GM12878 (cell line): ENCODE measurements at regions not wholly inside any gene's neighbourhood (a gene's known extent, or its start where the extent isn't known, plus 50 kb on each side); places are given as distances from the start of the nearest gene placed in this dataset.

Experiments
- ATAC-seq: fragments of 200-7000 bp; cut with Tn5 transposase; 3 replicates; pipeline ENCODE4 v1.9.1; 2020; ENCODE audit warnings: mild to moderate bottlenecking, moderate library complexity
- BruUV-seq: library from RNA; stranded (reverse); fragments of 400-500 nt; replicated peaks from 2 replicates; lab custom pipeline; 2021; lab: Mats Ljungman, UMichigan
- CTCF ChIA-PET: fragments of 300-600 bp; sonication (Branson Sonifier 250); formaldehyde crosslinking; extraction: SDS; loops from one replicate; lab custom pipeline; 2021; ENCODE audit warnings: inconsistent platforms; lab: Yijun Ruan, JAX
- POLR2A ChIA-PET: fragments of 350-600 bp; formaldehyde crosslinking; extraction: SDS; loops from one replicate; lab custom pipeline; 2021; ENCODE audit warnings: inconsistent platforms; lab: Charles Lee
- RAD21 ChIA-PET: fragments of 300-600 bp; sonication (Branson Sonifier 250); formaldehyde crosslinking; loops from one replicate; lab custom pipeline; 2023; ENCODE audit warnings: antibody characterized with exemption; ENCODE audit not compliant: unreplicated experiment; lab: Charles Lee
- SMC1A ChIA-PET: fragments of 300-600 bp; sonication (Branson Sonifier 250); formaldehyde crosslinking; loops from one replicate; lab custom pipeline; 2023; ENCODE audit not compliant: unreplicated experiment, uncharacterized antibody; lab: Charles Lee
- DNase-seq: peaks from one replicate; pipeline ENCODE4 v3.0.0-alpha.2; 2011; ENCODE audit warnings: low read depth, low spot score
- FAIRE-seq: peaks from 3 replicates; lab custom pipeline; 2011; peaks lifted over from hg19 to GRCh38; lab: Jason Lieb, UNC
- H2AFZ ChIP-seq: 2 replicates; pipeline ENCODE4 v1.6.0; 2011; ENCODE audit warnings: low read depth, low read length, control low read depth; ENCODE audit not compliant: control insufficient read depth
- H3K27ac ChIP-seq: 2 replicates; pipeline ENCODE4 v1.5.1; 2011; ENCODE audit warnings: control low read depth; ENCODE audit not compliant: control insufficient read depth, insufficient read depth
- H3K27me3 ChIP-seq, 2 experiments: replicated peaks in 1 of 2; 2 replicates each; pipeline versions ENCODE4 v1.6.0 to v1.6.1; 2011; ENCODE audit warnings: low read length in 1 of 2; ENCODE audit not compliant: control insufficient read depth in 2 of 2, insufficient read depth in 2 of 2
- H3K36me3 ChIP-seq, 2 experiments: 2 replicates each; pipeline ENCODE4 v1.5.1; 2011; ENCODE audit warnings: low read length in 1 of 2; ENCODE audit not compliant: control insufficient read depth in 2 of 2, insufficient read depth in 2 of 2
- H3K4me1 ChIP-seq: 2 replicates; pipeline ENCODE4 v1.6.1; 2011; ENCODE audit warnings: mild to moderate bottlenecking, low read length, moderate library complexity, mixed read lengths; ENCODE audit not compliant: control insufficient read depth, insufficient read depth
- H3K4me2 ChIP-seq: 2 replicates; pipeline ENCODE4 v1.6.0; 2011; ENCODE audit warnings: control low read depth; ENCODE audit not compliant: control insufficient read depth, insufficient read depth
- H3K4me3 ChIP-seq: fragments of 200-600 bp; sonication (generic); 2 replicates; pipeline ENCODE4 v1.5.1; 2016
- H3K79me2 ChIP-seq: 2 replicates; pipeline ENCODE4 v1.6.0; 2011; ENCODE audit warnings: low read length; ENCODE audit not compliant: control insufficient read depth, insufficient read depth
- H3K9ac ChIP-seq: 2 replicates; pipeline ENCODE4 v1.8.0; 2011; ENCODE audit warnings: low read length, control low read depth, mixed read lengths; ENCODE audit not compliant: control insufficient read depth, insufficient read depth
- H3K9me3 ChIP-seq: replicated peaks from 3 replicates; pipeline ENCODE4 v1.5.1; 2011; ENCODE audit warnings: mild to moderate bottlenecking, low read length; ENCODE audit not compliant: control insufficient read depth, insufficient read depth
- H4K20me1 ChIP-seq: 2 replicates; pipeline ENCODE4 v1.6.0; 2011; ENCODE audit not compliant: control insufficient read depth, insufficient read depth
- BRCA1 ChIP-seq: IDR thresholded peaks from 2 replicates; pipeline ENCODE4 v1.6.1; 2011; ENCODE audit warnings: low read depth, low read length, improper control_type of control experiment
- CHD4 ChIP-seq: fragments of 200-600 bp; sonication (generic); IDR thresholded peaks from 2 replicates; pipeline ENCODE4 v1.6.1; 2016; ENCODE audit warnings: mild to moderate bottlenecking
- FOXK2 ChIP-seq: fragments of 450-650 bp; IDR thresholded peaks from 2 replicates; pipeline ENCODE4 v1.6.1; 2017; ENCODE audit warnings: mild to moderate bottlenecking, moderate library complexity
- IKZF1 ChIP-seq: fragments of 450-650 bp; conservative IDR thresholded peaks from 2 replicates; pipeline ENCODE4 v1.6.1; 2017; ENCODE audit warnings: antibody characterized with exemption, mild to moderate bottlenecking
- IRF4 ChIP-seq: IDR thresholded peaks from 2 replicates; pipeline ENCODE4 v1.6.1; 2011; ENCODE audit warnings: low read depth, low read length
- NR2C1 ChIP-seq: fragments of 450-650 bp; IDR thresholded peaks from 2 replicates; pipeline ENCODE4 v1.6.1; 2017; ENCODE audit warnings: antibody characterized with exemption, mild to moderate bottlenecking, moderate library complexity
- NRF1 ChIP-seq: conservative IDR thresholded peaks from 2 replicates; pipeline ENCODE4 v1.6.1; 2011; ENCODE audit warnings: mild to moderate bottlenecking, low read depth, low read length, improper control_type of control experiment
- RCOR1 ChIP-seq: conservative IDR thresholded peaks from 2 replicates; pipeline ENCODE4 v1.6.1; 2012; ENCODE audit warnings: low read depth, low read length, improper control_type of control experiment
- SMAD5 ChIP-seq: IDR thresholded peaks from 2 replicates; pipeline ENCODE4 v1.6.1; 2016; ENCODE audit warnings: antibody characterized with exemption, low read depth
- STAT1 ChIP-seq: fragments of 450-650 bp; conservative IDR thresholded peaks from 2 replicates; pipeline ENCODE4 v1.6.1; 2014; ENCODE audit warnings: antibody characterized with exemption, mild to moderate bottlenecking
- WGBS: methylation state at CpG from one replicate; pipeline ENCODE4 v1.1.6; 2016; ENCODE audit warnings: low lambda C conversion rate; ENCODE audit not compliant: insufficient replicate concordance, insufficient coverage; ENCODE audit errors: missing lambda C conversion rate; 5-methylcytosine and 5-hydroxymethylcytosine counted together
- in situ Hi-C: fragments of 300-500 bp; cut with MboI; formaldehyde crosslinking; loops from 9 replicates; pipeline ENCODE4 v1.14.3; 2018; ENCODE audit warnings: mixed read lengths
- intact Hi-C: fragments of 100-400 bp; cut with micrococcal nuclease; formaldehyde crosslinking; loops from one replicate; pipeline ENCODE4 v1.14.2; 2022; ENCODE audit not compliant: unreplicated experiment
- TF ChIP-seq, protein P1 (sequence below): fragments of 450-650 bp; IDR thresholded peaks from 2 replicates; pipeline ENCODE4 v1.6.1; 2017; ENCODE audit warnings: mild to moderate bottlenecking, moderate library complexity
- TF ChIP-seq, protein P2 (sequence below): fragments of 450-650 bp; conservative IDR thresholded peaks from 2 replicates; pipeline ENCODE4 v1.6.1; 2017; ENCODE audit warnings: mild to moderate bottlenecking, moderate library complexity
- TF ChIP-seq, protein P3 (sequence below): IDR thresholded peaks from 2 replicates; pipeline ENCODE4 v1.6.1; 2011; ENCODE audit warnings: low read depth, low read length, improper control_type of control experiment, borderline replicate concordance
- TF ChIP-seq, protein P4 (sequence below): fragments of 450-650 bp; formaldehyde crosslinking; IDR thresholded peaks from 2 replicates; pipeline ENCODE4 v1.4.0; 2022; ENCODE audit warnings: mild to moderate bottlenecking, moderate library complexity

DNA sequence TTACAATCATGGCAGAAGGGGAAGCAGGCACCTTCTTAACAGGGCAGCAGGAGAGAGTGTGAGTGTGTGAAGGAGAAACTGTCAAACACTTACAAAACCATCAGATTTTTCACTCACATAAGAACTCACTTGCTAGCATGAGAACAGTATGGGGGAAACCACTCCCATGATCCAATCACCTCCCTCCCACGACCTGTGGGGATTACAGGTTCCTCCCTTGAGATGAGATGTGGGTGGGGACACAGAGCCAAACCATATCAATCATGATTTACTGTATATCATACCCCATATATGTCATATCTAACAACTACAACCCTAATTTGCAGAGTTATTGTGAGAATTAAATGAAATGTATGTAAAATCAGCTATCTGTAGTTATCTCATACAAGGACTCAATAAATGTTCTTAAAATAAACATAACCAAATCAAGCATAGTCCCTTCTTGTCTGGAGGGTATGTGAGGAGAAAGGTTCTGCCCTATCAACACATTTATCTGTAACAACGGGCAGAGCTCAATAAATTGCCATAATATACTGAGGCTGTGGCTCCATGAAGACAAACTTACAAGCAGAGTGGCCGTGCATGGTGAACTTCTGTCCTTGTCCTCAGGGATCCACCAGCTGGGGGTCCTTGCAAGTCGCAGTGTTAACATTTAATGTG, 504.7 kb downstream of the SOX2 start (continued):
- TF ChIP-seq, protein P1, sequence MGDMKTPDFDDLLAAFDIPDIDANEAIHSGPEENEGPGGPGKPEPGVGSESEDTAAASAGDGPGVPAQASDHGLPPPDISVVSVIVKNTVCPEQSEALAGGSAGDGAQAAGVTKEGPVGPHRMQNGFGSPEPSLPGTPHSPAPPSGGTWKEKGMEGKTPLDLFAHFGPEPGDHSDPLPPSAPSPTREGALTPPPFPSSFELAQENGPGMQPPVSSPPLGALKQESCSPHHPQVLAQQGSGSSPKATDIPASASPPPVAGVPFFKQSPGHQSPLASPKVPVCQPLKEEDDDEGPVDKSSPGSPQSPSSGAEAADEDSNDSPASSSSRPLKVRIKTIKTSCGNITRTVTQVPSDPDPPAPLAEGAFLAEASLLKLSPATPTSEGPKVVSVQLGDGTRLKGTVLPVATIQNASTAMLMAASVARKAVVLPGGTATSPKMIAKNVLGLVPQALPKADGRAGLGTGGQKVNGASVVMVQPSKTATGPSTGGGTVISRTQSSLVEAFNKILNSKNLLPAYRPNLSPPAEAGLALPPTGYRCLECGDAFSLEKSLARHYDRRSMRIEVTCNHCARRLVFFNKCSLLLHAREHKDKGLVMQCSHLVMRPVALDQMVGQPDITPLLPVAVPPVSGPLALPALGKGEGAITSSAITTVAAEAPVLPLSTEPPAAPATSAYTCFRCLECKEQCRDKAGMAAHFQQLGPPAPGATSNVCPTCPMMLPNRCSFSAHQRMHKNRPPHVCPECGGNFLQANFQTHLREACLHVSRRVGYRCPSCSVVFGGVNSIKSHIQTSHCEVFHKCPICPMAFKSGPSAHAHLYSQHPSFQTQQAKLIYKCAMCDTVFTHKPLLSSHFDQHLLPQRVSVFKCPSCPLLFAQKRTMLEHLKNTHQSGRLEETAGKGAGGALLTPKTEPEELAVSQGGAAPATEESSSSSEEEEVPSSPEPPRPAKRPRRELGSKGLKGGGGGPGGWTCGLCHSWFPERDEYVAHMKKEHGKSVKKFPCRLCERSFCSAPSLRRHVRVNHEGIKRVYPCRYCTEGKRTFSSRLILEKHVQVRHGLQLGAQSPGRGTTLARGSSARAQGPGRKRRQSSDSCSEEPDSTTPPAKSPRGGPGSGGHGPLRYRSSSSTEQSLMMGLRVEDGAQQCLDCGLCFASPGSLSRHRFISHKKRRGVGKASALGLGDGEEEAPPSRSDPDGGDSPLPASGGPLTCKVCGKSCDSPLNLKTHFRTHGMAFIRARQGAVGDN: no peak
- no peak for TF ChIP-seq IRF4
- TF ChIP-seq, protein P2, sequence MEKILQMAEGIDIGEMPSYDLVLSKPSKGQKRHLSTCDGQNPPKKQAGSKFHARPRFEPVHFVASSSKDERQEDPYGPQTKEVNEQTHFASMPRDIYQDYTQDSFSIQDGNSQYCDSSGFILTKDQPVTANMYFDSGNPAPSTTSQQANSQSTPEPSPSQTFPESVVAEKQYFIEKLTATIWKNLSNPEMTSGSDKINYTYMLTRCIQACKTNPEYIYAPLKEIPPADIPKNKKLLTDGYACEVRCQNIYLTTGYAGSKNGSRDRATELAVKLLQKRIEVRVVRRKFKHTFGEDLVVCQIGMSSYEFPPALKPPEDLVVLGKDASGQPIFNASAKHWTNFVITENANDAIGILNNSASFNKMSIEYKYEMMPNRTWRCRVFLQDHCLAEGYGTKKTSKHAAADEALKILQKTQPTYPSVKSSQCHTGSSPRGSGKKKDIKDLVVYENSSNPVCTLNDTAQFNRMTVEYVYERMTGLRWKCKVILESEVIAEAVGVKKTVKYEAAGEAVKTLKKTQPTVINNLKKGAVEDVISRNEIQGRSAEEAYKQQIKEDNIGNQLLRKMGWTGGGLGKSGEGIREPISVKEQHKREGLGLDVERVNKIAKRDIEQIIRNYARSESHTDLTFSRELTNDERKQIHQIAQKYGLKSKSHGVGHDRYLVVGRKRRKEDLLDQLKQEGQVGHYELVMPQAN: no peak
- no peak for TF ChIP-seq NR2C1
- TF ChIP-seq STAT1: no peak

DNA sequence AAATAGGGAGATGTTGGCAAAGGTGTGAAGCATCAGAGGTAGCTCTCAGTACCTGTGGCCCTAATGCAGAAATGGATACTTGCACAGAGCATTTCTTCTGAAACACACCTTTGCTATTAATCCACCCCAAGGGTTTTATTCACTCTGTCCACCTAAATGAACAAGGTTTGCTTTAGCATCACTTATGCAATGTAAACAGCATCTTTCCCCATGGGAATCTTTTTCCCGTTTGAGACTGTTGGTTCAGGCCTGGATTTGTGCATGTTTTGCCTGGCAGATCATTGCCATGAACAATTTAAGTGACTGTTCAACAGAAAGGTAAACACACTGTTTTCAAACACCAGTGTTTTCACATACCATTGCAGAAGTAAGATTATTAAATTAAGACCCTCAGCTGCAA, 508.3 kb downstream of the SOX2 start:
- ChIA-PET CTCF (no interaction called here), SMC1A (no interaction called here), POLR2A (no interaction called here), RAD21 (no interaction called here)
- intact Hi-C loops: no loop called here
- Histone ChIP-seq H3K4me1 (no peaks in the 10 kb centered on the region), H3K27ac (no peak overlapping the region), H3K36me3 (no peaks in the 10 kb centered on the region), H3K4me2 (no peak overlapping the region), H2AFZ (no peak overlapping the region), H3K27me3 (no peaks in the 10 kb centered on the region; a peak in 2 of 4 replicates), H3K9me3 (no peaks in the 10 kb centered on the region), H3K79me2 (no peaks in the 10 kb centered on the region), H3K4me3 (no peak overlapping the region), H4K20me1 (no peaks in the 10 kb centered on the region), H3K9ac (no peak overlapping the region)
- DNase-seq: no peak
- BruUV-seq: no TSS peak
- no peak for ATAC-seq
- in situ Hi-C loops: no loop called here
- 4% methylated on average over 1 of the region's 1 CpG for WGBS
- no peak for FAIRE-seq
- TF ChIP-seq CHD4 (no peak), SMAD5 (no peak), NRF1 (no peak), BRCA1 (no peak), FOXK2 (no peak), RCOR1 (no peak), IKZF1 (no peak)
- TF ChIP-seq, protein P3, sequence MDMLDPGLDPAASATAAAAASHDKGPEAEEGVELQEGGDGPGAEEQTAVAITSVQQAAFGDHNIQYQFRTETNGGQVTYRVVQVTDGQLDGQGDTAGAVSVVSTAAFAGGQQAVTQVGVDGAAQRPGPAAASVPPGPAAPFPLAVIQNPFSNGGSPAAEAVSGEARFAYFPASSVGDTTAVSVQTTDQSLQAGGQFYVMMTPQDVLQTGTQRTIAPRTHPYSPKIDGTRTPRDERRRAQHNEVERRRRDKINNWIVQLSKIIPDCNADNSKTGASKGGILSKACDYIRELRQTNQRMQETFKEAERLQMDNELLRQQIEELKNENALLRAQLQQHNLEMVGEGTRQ: no peak
- TF ChIP-seq, protein P4, sequence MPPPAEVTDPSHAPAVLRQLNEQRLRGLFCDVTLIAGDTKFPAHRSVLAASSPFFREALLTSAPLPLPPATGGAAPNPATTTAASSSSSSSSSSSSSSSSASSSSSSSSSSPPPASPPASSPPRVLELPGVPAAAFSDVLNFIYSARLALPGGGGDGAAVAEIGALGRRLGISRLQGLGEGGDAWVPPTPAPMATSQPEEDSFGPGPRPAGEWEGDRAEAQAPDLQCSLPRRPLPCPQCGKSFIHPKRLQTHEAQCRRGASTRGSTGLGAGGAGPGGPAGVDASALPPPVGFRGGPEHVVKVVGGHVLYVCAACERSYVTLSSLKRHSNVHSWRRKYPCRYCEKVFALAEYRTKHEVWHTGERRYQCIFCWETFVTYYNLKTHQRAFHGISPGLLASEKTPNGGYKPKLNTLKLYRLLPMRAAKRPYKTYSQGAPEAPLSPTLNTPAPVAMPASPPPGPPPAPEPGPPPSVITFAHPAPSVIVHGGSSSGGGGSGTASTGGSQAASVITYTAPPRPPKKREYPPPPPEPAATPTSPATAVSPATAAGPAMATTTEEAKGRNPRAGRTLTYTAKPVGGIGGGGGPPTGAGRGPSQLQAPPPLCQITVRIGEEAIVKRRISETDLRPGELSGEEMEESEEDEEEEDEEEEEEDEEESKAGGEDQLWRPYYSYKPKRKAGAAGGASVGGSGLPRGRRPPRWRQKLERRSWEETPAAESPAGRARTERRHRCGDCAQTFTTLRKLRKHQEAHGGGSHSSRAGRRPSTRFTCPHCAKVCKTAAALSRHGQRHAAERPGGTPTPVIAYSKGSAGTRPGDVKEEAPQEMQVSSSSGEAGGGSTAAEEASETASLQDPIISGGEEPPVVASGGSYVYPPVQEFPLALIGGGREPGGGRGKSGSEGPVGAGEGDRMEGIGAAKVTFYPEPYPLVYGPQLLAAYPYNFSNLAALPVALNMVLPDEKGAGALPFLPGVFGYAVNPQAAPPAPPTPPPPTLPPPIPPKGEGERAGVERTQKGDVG: no peak
